ENCODE measurements at regions not wholly inside any gene's neighbourhood (a gene's known extent, or its start where the extent isn't known, plus 50 kb on each side); places are given as distances from the start of the nearest gene placed in this dataset.

GRCh38 chr9:119053070-119053469 is 316.2 kb downstream of the BRINP1 start:
- WGBS, 2 donors, result 89% methylated on average over 1 of the region's 1 CpG

GRCh38 chr9:119060629-119061385 is 308.4 kb downstream of the BRINP1 start:
- Histone ChIP-seq H3K4me1 (no peaks in the 10 kb centered on the region), H3K9me3 (no peaks in the 10 kb centered on the region), H3K27ac (no peak overlapping the region), H3K4me3 (no peak overlapping the region), H3K27me3 (no peaks in the 10 kb centered on the region), H3K36me3 (no peaks in the 10 kb centered on the region)
- intact Hi-C loops (cut with DNase I), result no loop called here
- WGBS, 2 donors, result 53 to 60% methylated on average over 2 of the region's 2 CpGs
- no peak for TF ChIP-seq CTCF (IDR thresholded peaks at IDR 0.05)
- no peak for DNase-seq

More at GRCh38 chr9:119053070-119053469, 316.2 kb downstream of the BRINP1 start:
- no peaks in the 10 kb centered on the region for H3K27me3 ChIP-seq
- no peak for TF ChIP-seq POLR2A (IDR thresholded peaks at IDR 0.05)
- TF ChIP-seq CTCF (IDR thresholded peaks at IDR 0.05), result no peak
- no peak for DNase-seq
- H3K4me1 ChIP-seq, result peaks cover 0 to 14% (median 12%) of the 10 kb centered on the region in 3 donors
- H3K27ac ChIP-seq, result no peak overlapping the region
- H3K36me3 ChIP-seq, result no peaks in the 10 kb centered on the region
- intact Hi-C loops (cut with DNase I), result no loop called here
- no peaks in the 10 kb centered on the region for H3K9me3 ChIP-seq
- no peak overlapping the region for H3K4me3 ChIP-seq

GRCh38 chr9:119071636-119072035 is 297.6 kb downstream of the BRINP1 start:
- TF ChIP-seq POLR2A (IDR thresholded peaks at IDR 0.05) (no peak), CTCF (IDR thresholded peaks at IDR 0.05) (no peak)
- Histone ChIP-seq H3K4me3 (no peak overlapping the region), H3K9me3 (no peaks in the 10 kb centered on the region), H3K27me3 (no peaks in the 10 kb centered on the region), H3K27ac (no peak overlapping the region), H3K4me1 (no peaks in the 10 kb centered on the region), H3K36me3 (no peaks in the 10 kb centered on the region)
- no peak for DNase-seq
- intact Hi-C loops (cut with DNase I), result no loop called here

GRCh38 chr9:119074017-119074416 is 295.2 kb downstream of the BRINP1 start:
- no peaks in the 10 kb centered on the region for H3K4me1 ChIP-seq
- 28 to 62% methylated on average over 4 of the region's 4 CpGs for WGBS, 2 donors
- no peak overlapping the region for H3K27ac ChIP-seq
- H3K36me3 ChIP-seq, result no peaks in the 10 kb centered on the region
- intact Hi-C loops (cut with DNase I), result no loop called here
- no peak for DNase-seq
- no peaks in the 10 kb centered on the region for H3K9me3 ChIP-seq
- no peak overlapping the region for H3K4me3 ChIP-seq
- H3K27me3 ChIP-seq, result no peaks in the 10 kb centered on the region
- no peak for TF ChIP-seq CTCF (IDR thresholded peaks at IDR 0.05)
- TF ChIP-seq POLR2A (IDR thresholded peaks at IDR 0.05), result no peak

- no peak for DNase-seq
- no peak for TF ChIP-seq CTCF (IDR thresholded peaks at IDR 0.05)
- no peak for TF ChIP-seq POLR2A (IDR thresholded peaks at IDR 0.05)
- Histone ChIP-seq H3K4me1 (no peaks in the 10 kb centered on the region), H3K9me3 (no peaks in the 10 kb centered on the region), H3K27me3 (no peaks in the 10 kb centered on the region), H3K4me3 (no peak overlapping the region), H3K36me3 (no peaks in the 10 kb centered on the region), H3K27ac (no peak overlapping the region)
- WGBS, 2 donors, result 43 to 75% methylated on average over 1 of the region's 1 CpG
- intact Hi-C loops (cut with DNase I), result no loop called here
Measured at GRCh38 chr9:119078015-119078414, 291.2 kb downstream of the BRINP1 start.
